Vagina (tissue), 2 donors: ENCODE measurements at regions not wholly inside any gene's neighbourhood (a gene's known extent, or its start where the extent isn't known, plus 50 kb on each side); places are given as distances from the start of the nearest gene placed in this dataset.

Source experiments
- CTCF ChIP-seq, 3 experiments: fragments of 450-650 bp in 2 of 3; fragments of 200-600 bp in 1 of 3; sonication (generic) in 1 of 3; IDR thresholded peaks; one replicate each; pipeline ENCODE4 v1.5.1; 2017 to 2019; ENCODE audit warnings: antibody characterized with exemption in 3 of 3, mild to moderate bottlenecking in 2 of 3, moderate library complexity in 2 of 3
- POLR2A ChIP-seq, 2 donors: fragments of 450-650 bp; IDR thresholded peaks; one replicate each; pipeline ENCODE4 v1.6.1; 2017; ENCODE audit warnings: antibody characterized with exemption in 2 of 2, mild to moderate bottlenecking in 2 of 2, moderate library complexity in 2 of 2
- POLR2AphosphoS5 ChIP-seq, 2 donors: sonication (generic); formaldehyde crosslinking; IDR thresholded peaks; one replicate each; pipeline ENCODE4 v1.9.0; 2017; ENCODE audit warnings: antibody characterized with exemption in 2 of 2, mild to moderate bottlenecking in 2 of 2, low read depth in 1 of 2; ENCODE audit not compliant: insufficient read depth in 1 of 2

- TF ChIP-seq CTCF (IDR thresholded peaks at IDR 0.05) (no peak), POLR2AphosphoS5 (IDR thresholded peaks at IDR 0.05; ENCODE audit: insufficient read depth in 1 of 2, low read depth in 1 of 2) (no peak), POLR2A (IDR thresholded peaks at IDR 0.05) (no peak)
These were observed 100.9 kb downstream of the CTTN start for GRCh38 chr11:70498976-70499801.
